Neuronal stem cell (in vitro differentiated cells): ENCODE measurements at regions not wholly inside any gene's neighbourhood (a gene's known extent, or its start where the extent isn't known, plus 50 kb on each side); places are given as distances from the start of the nearest gene placed in this dataset.

ENCODE experiments used
- DNase-seq: peaks from one replicate; pipeline ENCODE4 v3.0.0-alpha.2; 2013; ENCODE audit warnings: low spot score
- H2AFZ ChIP-seq: one replicate; pipeline ENCODE4 v1.6.1; 2013; ENCODE audit warnings: mild to moderate bottlenecking, low read length, inconsistent platforms
- H2AK5ac ChIP-seq: 2 replicates; pipeline ENCODE4 v1.6.1; 2013; ENCODE audit warnings: low read depth, mild to moderate bottlenecking, inconsistent platforms, low read length, moderate library complexity, mixed read lengths
- H2BK120ac ChIP-seq: 2 replicates; pipeline ENCODE4 v1.6.1; 2013; ENCODE audit warnings: low read depth, mild to moderate bottlenecking, inconsistent platforms, low read length, moderate library complexity, mixed read lengths
- H2BK12ac ChIP-seq: one replicate; pipeline ENCODE4 v1.6.1; 2013; ENCODE audit warnings: low read length, inconsistent platforms
- H2BK15ac ChIP-seq: 2 replicates; pipeline ENCODE4 v1.6.1; 2013; ENCODE audit warnings: mild to moderate bottlenecking, low read length, inconsistent platforms, mixed read lengths
- H2BK5ac ChIP-seq: one replicate; pipeline ENCODE4 v1.6.1; 2013; ENCODE audit warnings: inconsistent platforms, mild to moderate bottlenecking, low read length, moderate library complexity
- H3K14ac ChIP-seq: one replicate; pipeline ENCODE4 v1.6.1; 2013; ENCODE audit warnings: low read length, inconsistent platforms
- H3K18ac ChIP-seq: 2 replicates; pipeline ENCODE4 v1.6.1; 2013; ENCODE audit warnings: low read length, inconsistent platforms
- H3K23ac ChIP-seq: 2 replicates; pipeline ENCODE4 v1.6.1; 2013; ENCODE audit warnings: low read depth, mild to moderate bottlenecking, mixed read lengths, low read length, inconsistent platforms; ENCODE audit not compliant: poor library complexity
- H3K27ac ChIP-seq: replicated peaks from 3 replicates; pipeline ENCODE4 v1.5.1; 2013; ENCODE audit warnings: low read length, inconsistent platforms
- H3K27me3 ChIP-seq, 3 experiments: 2 replicates each; pipeline ENCODE4 v1.6.1; 2013; ENCODE audit warnings: low read length in 3 of 3, mild to moderate bottlenecking in 2 of 3, inconsistent platforms in 1 of 3, low read depth in 1 of 3, mixed read lengths in 1 of 3, moderate library complexity in 1 of 3; ENCODE audit not compliant: control insufficient read depth in 3 of 3, insufficient read depth in 3 of 3
- H3K36me3 ChIP-seq, 2 donors: replicated peaks in 1 of 2; 2 replicates each; pipeline ENCODE4 v1.6.1; 2013; ENCODE audit warnings: low read length in 2 of 2; ENCODE audit not compliant: control insufficient read depth in 2 of 2, insufficient read depth in 2 of 2
- H3K4ac ChIP-seq: 2 replicates; pipeline ENCODE4 v1.6.1; 2013; ENCODE audit warnings: inconsistent platforms, mild to moderate bottlenecking, low read length, moderate library complexity
- H3K4me1 ChIP-seq, 2 donors: 1 replicate in 1 of 2; 2 replicates in 1 of 2; pipeline ENCODE4 v1.6.1; 2013; ENCODE audit warnings: low read length in 2 of 2, low read depth in 1 of 2; ENCODE audit not compliant: control insufficient read depth in 2 of 2, insufficient read depth in 1 of 2
- H3K4me2 ChIP-seq: one replicate; pipeline ENCODE4 v1.6.1; 2013; ENCODE audit warnings: mild to moderate bottlenecking, low read length, inconsistent platforms; ENCODE audit not compliant: insufficient read depth, poor library complexity, severe bottlenecking
- H3K4me3 ChIP-seq, 2 donors: 2 replicates each; pipeline ENCODE4 v1.5.1; 2013; ENCODE audit warnings: low read length in 2 of 2, mild to moderate bottlenecking in 2 of 2, inconsistent platforms in 1 of 2, moderate library complexity in 1 of 2
- H3K79me1 ChIP-seq: one replicate; pipeline ENCODE4 v1.6.1; 2013; ENCODE audit warnings: low read depth, mild to moderate bottlenecking, inconsistent platforms, low read length, moderate library complexity
- H3K9ac ChIP-seq: one replicate; pipeline ENCODE4 v1.6.1; 2013; ENCODE audit warnings: mild to moderate bottlenecking, low read depth, low read length, inconsistent platforms; ENCODE audit not compliant: poor library complexity
- H3K9me3 ChIP-seq, 2 donors: replicated peaks in 1 of 2; 2 replicates each; pipeline versions ENCODE3 to v1.6.1; 2013; ENCODE audit warnings: low read length in 2 of 2, mild to moderate bottlenecking in 2 of 2, inconsistent platforms in 1 of 2, low read depth in 1 of 2, mixed read lengths in 1 of 2, moderate library complexity in 1 of 2; ENCODE audit not compliant: control insufficient read depth in 2 of 2, insufficient read depth in 1 of 2
- H4K8ac ChIP-seq: one replicate; pipeline ENCODE4 v1.6.1; 2013; ENCODE audit warnings: low read depth, mild to moderate bottlenecking, inconsistent platforms, low read length, moderate library complexity
- H4K91ac ChIP-seq: one replicate; pipeline ENCODE4 v1.6.1; 2013; ENCODE audit warnings: low read length, low read depth, mild to moderate bottlenecking, inconsistent platforms; ENCODE audit not compliant: poor library complexity
- WGBS, 2 donors: extraction: QIAGEN DNeasy Blood & Tissue Kit; methylation state at CpG; one replicate each; pipeline ENCODE4 v1.1.7; 2013; ENCODE audit warnings: missing lambda C conversion rate in 2 of 2, mixed read lengths in 1 of 2; ENCODE audit not compliant: insufficient read length in 2 of 2, insufficient replicate concordance in 1 of 2; ENCODE audit errors: extremely low coverage in 2 of 2; 5-methylcytosine and 5-hydroxymethylcytosine counted together

GRCh38 chr1:209101106-209101505, 482.4 kb upstream of the CAMK1G start:
- Histone ChIP-seq H2BK15ac (no peak overlapping the region), H3K4me3 (no peak overlapping the region), H3K4ac (no peak overlapping the region), H3K79me1 (no peaks in the 10 kb centered on the region), H2AK5ac (no peak overlapping the region), H3K4me1 (peaks cover 0 to 5% of the 10 kb centered on the region in 2 donors), H3K36me3 (no peaks in the 10 kb centered on the region), H3K23ac (no peak overlapping the region), H3K9ac (no peak overlapping the region), H3K27me3 (no peaks in the 10 kb centered on the region), H4K8ac (no peak overlapping the region), H2AFZ (no peak overlapping the region), H3K9me3 (no peaks in the 10 kb centered on the region), H3K27ac (no peak overlapping the region), H2BK120ac (no peak overlapping the region), H3K14ac (no peak overlapping the region), H3K18ac (no peak overlapping the region), H2BK5ac (no peak overlapping the region), H4K91ac (no peak overlapping the region), H3K4me2 (no peak overlapping the region), H2BK12ac (no peak overlapping the region)
- 100% methylated on average over 2 of the region's 5 CpGs; no CpG with 5 or more reads in 1 of the 2 donors for WGBS, 2 donors
- DNase-seq: no peak

GRCh38 chr1:209102120-209102519, 481.4 kb upstream of the CAMK1G start:
- no peak overlapping the region for H4K8ac ChIP-seq
- no peak overlapping the region for H3K4ac ChIP-seq
- H3K4me3 ChIP-seq: no peak overlapping the region
- H3K18ac ChIP-seq: no peak overlapping the region
- no peak overlapping the region for H4K91ac ChIP-seq
- H3K79me1 ChIP-seq: no peaks in the 10 kb centered on the region
- no peak overlapping the region for H3K4me2 ChIP-seq
- no peak overlapping the region for H3K9ac ChIP-seq
- no peaks in the 10 kb centered on the region for H3K36me3 ChIP-seq
- H2BK15ac ChIP-seq: no peak overlapping the region
- no peaks in the 10 kb centered on the region for H3K27me3 ChIP-seq
- no peak overlapping the region for H2BK12ac ChIP-seq
- WGBS, 2 donors: no CpG with 5 or more reads among the region's 4 CpGs
- H3K23ac ChIP-seq: no peak overlapping the region
- no peak overlapping the region for H3K14ac ChIP-seq
- no peak for DNase-seq
- H2BK120ac ChIP-seq: no peak overlapping the region
- H2AK5ac ChIP-seq: no peak overlapping the region
- no peak overlapping the region for H2AFZ ChIP-seq
- no peak overlapping the region for H3K27ac ChIP-seq
- no peak overlapping the region for H2BK5ac ChIP-seq
- H3K9me3 ChIP-seq: no peaks in the 10 kb centered on the region
- H3K4me1 ChIP-seq: peaks cover 0 to 9% of the 10 kb centered on the region in 2 donors

DNA sequence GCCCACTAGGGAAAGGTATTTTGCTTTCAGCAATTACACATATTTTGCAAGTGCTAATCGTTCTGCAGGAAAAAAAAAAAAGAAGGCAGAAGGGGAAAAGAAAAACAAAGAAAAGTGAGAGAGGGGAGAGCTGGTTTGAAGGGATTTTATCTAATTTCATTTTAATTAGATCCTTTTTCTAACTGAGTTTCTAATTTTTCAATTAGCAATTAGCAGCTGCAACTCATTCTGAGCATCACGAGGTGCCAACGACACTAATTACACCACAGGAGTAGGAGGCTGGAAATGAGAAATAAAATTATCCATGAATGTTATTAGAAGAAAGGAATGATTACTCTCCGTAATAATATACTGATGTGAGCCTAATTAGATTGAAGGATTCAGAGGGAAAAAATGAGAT, 481.0 kb upstream of the CAMK1G start:
- H2BK120ac ChIP-seq: no peak overlapping the region

GRCh38 chr1:209103092-209103491, 480.4 kb upstream of the CAMK1G start:
- Histone ChIP-seq H4K91ac (no peak overlapping the region), H3K4ac (no peak overlapping the region), H3K4me3 (no peak overlapping the region), H4K8ac (no peak overlapping the region), H3K9me3 (no peaks in the 10 kb centered on the region), H2BK15ac (no peak overlapping the region), H3K79me1 (no peaks in the 10 kb centered on the region), H3K18ac (no peak overlapping the region), H3K4me2 (no peak overlapping the region), H3K36me3 (no peaks in the 10 kb centered on the region), H2BK12ac (no peak overlapping the region), H3K27ac (no peak overlapping the region), H3K14ac (no peak overlapping the region), H2AFZ (no peak overlapping the region), H2BK5ac (no peak overlapping the region), H3K9ac (no peak overlapping the region), H3K27me3 (no peaks in the 10 kb centered on the region), H2BK120ac (no peak overlapping the region), H3K23ac (no peak overlapping the region), H3K4me1 (peaks cover 0 to 9% of the 10 kb centered on the region in 2 donors), H2AK5ac (no peak overlapping the region)
- no peak for DNase-seq
- no CpG with 5 or more reads among the region's 4 CpGs for WGBS, 2 donors

More for the DNA sequence above, 481.0 kb upstream of the CAMK1G start:
- H3K4ac ChIP-seq: no peak overlapping the region
- no peak overlapping the region for H2AFZ ChIP-seq
- no peak overlapping the region for H4K91ac ChIP-seq
- no peak overlapping the region for H3K23ac ChIP-seq
- no peak overlapping the region for H2BK15ac ChIP-seq
- H2BK5ac ChIP-seq: no peak overlapping the region
- no peaks in the 10 kb centered on the region for H3K27me3 ChIP-seq
- WGBS, 2 donors: no CpG with 5 or more reads among the region's 4 CpGs
- H3K18ac ChIP-seq: no peak overlapping the region
- no peak overlapping the region for H2BK12ac ChIP-seq
- H3K9ac ChIP-seq: no peak overlapping the region
- no peaks in the 10 kb centered on the region for H3K36me3 ChIP-seq
- DNase-seq: no peak
- H3K9me3 ChIP-seq: no peaks in the 10 kb centered on the region
- H3K27ac ChIP-seq: no peak overlapping the region
- H3K4me3 ChIP-seq: no peak overlapping the region
- H3K4me2 ChIP-seq: no peak overlapping the region
- H3K14ac ChIP-seq: no peak overlapping the region
- no peak overlapping the region for H4K8ac ChIP-seq
- no peaks in the 10 kb centered on the region for H3K79me1 ChIP-seq
- H3K4me1 ChIP-seq: peaks cover 0 to 9% of the 10 kb centered on the region in 2 donors
- no peak overlapping the region for H2AK5ac ChIP-seq
